Lower leg skin (tissue), 4 donors: ENCODE measurements at regions not wholly inside any gene's neighbourhood (a gene's known extent, or its start where the extent isn't known, plus 50 kb on each side); places are given as distances from the start of the nearest gene placed in this dataset.
"Not testable (repeated sequence)": the region's sequence is repeated elsewhere in the genome, so short reads cannot be mapped to it uniquely, and the experiment has no call there.

Source experiments
- DNase-seq, 2 donors: peaks; one replicate each; pipeline ENCODE4 v3.0.0-alpha.2; 2019; ENCODE audit warnings: low spot score in 2 of 2
- H3K4me3 ChIP-seq: fragments of 200-600 bp; sonication (generic); 2 replicates; pipeline ENCODE4 v1.5.1; 2017; ENCODE audit warnings: mild to moderate bottlenecking, low read depth; ENCODE audit not compliant: poor library complexity, severe bottlenecking
- CTCF ChIP-seq, 3 donors: fragments of 450-650 bp; IDR thresholded peaks; one replicate each; pipeline ENCODE4 v1.5.1; 2016; ENCODE audit warnings: antibody characterized with exemption in 3 of 3, mild to moderate bottlenecking in 3 of 3, moderate library complexity in 2 of 3
- POLR2A ChIP-seq, 2 donors: fragments of 450-650 bp; IDR thresholded peaks; one replicate each; pipeline ENCODE4 v1.6.1; 2016 to 2017; ENCODE audit warnings: antibody characterized with exemption in 2 of 2, mild to moderate bottlenecking in 1 of 2, moderate library complexity in 1 of 2
- WGBS, 2 donors: methylation state at CpG; one replicate each; pipeline ENCODE4 v1.1.5; 2018; 5-methylcytosine and 5-hydroxymethylcytosine counted together
- intact Hi-C: fragments of 100-400 bp; cut with DNase I; formaldehyde crosslinking; loops from one replicate; pipeline ENCODE4 v1.15.0; 2023; ENCODE audit warnings: low total_unique reads

- H3K4me3 ChIP-seq, result no peak overlapping the region
- intact Hi-C loops, result no loop called here
- DNase-seq, result no peak
- WGBS, 2 donors, result 53 to 58% methylated on average over 4 of the region's 4 CpGs
- TF ChIP-seq CTCF (IDR thresholded peaks at IDR 0.05) (no peak), POLR2A (IDR thresholded peaks at IDR 0.05) (no peak)
Measured at GRCh38 chr17:51474764-51475163, 214.4 kb downstream of the UTP18 start.

- intact Hi-C loops, result no loop called here
- H3K4me3 ChIP-seq, result no peak overlapping the region
- WGBS, 2 donors, result 16 to 25% methylated on average over 5 of the region's 5 CpGs
- DNase-seq, result no peak
- no peak for TF ChIP-seq POLR2A (IDR thresholded peaks at IDR 0.05)
- no peak for TF ChIP-seq CTCF (IDR thresholded peaks at IDR 0.05)
Measured at GRCh38 chr17:51475730-51476129, 215.4 kb downstream of the UTP18 start.

- 45 to 53% methylated on average over 4 of the region's 4 CpGs for WGBS, 2 donors
- intact Hi-C loops, result no loop called here
Measured at GRCh38 chr17:51479303-51479702, 219.0 kb downstream of the UTP18 start.

GRCh38 chr17:51481370-51481769 is 221.0 kb downstream of the UTP18 start:
- 84 to 100% methylated on average over 2 of the region's 2 CpGs for WGBS, 2 donors

More at GRCh38 chr17:51479303-51479702, 219.0 kb downstream of the UTP18 start:
- TF ChIP-seq CTCF (IDR thresholded peaks at IDR 0.05) (no peak), POLR2A (IDR thresholded peaks at IDR 0.05) (no peak)
- no peak for DNase-seq
- H3K4me3 ChIP-seq, result no peak overlapping the region

GRCh38 chr17:51482248-51482647 is 221.9 kb downstream of the UTP18 start:
- intact Hi-C loops, DNase-seq, H3K4me3 ChIP-seq: not testable (repeated sequence)
- WGBS, 2 donors, result 93 to 100% methylated on average over 1 of the region's 1 CpG

More at GRCh38 chr17:51481370-51481769, 221.0 kb downstream of the UTP18 start:
- H3K4me3 ChIP-seq, result no peak overlapping the region
- TF ChIP-seq POLR2A (IDR thresholded peaks at IDR 0.05) (no peak), CTCF (IDR thresholded peaks at IDR 0.05) (no peak)
- intact Hi-C loops, result no loop called here
- DNase-seq, result no peak

- 55 to 57% methylated on average over 4 of the region's 4 CpGs for WGBS, 2 donors
- intact Hi-C loops, result no loop called here
- H3K4me3 ChIP-seq, result no peak overlapping the region
- TF ChIP-seq CTCF (IDR thresholded peaks at IDR 0.05), result no peak
- no peak for TF ChIP-seq POLR2A (IDR thresholded peaks at IDR 0.05)
- DNase-seq, result no peak
Measured at GRCh38 chr17:51486091-51486490, 225.7 kb downstream of the UTP18 start.
